ENCODE measurements at regions not wholly inside any gene's neighbourhood (a gene's known extent, or its start where the extent isn't known, plus 50 kb on each side); places are given as distances from the start of the nearest gene placed in this dataset.

DNA sequence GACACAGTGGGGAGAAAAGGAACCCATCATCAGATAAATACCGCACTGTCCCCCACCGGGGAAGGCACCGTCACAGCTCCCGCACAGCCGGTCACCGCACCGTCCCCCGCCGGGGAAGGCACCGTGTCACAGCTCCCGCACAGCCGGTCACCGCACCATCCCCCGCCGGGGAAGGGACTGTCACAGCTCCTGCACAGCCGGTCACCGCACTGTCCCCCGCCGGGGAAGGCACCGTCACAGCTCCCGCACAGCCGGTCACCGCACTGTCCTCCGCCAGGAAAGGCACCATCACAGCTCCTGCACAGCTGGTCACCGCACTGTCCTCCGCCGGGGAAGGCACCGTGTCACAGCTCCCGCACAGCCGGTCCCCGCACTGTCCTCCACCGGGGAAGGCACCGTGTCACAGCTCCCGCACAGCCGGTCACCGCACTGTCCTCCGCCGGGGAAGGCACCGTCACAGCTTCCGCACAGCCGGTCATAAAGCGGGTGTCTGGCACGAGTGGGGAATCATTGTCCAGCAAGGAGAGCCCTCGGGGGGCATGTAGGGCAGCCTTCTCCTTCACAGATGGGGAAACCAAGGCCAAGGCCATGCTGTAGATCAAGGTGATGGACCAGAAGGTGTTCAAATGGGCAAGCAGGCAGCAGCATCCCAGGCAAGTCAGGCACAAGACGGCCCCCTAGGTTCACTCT lies 280.1 kb downstream of the NPHP4 start:
- no peak for DNase-seq

GRCh38 chr1:5711079-5711478 lies 281.1 kb downstream of the NPHP4 start:
- DNase-seq: no peak

DNA sequence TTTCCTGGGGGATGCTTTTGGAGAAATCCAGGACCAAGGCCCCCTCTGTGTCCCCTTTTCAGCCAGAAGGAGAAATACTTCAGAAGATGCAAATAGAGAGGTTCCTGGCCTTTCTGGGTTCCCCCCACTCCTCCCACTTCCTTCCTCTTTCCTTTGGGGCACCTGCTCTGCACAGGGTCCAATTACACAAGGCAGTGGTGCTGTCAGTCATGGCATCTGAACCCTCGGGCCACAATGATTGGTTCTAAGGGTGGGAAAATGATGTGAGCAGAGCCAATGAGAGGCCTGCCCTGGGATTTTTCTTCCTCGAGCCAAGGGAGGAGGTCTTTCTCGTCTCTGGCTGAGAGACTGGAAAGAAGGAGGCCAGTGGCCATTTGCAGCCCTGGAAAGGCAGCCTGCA lies 282.2 kb downstream of the NPHP4 start:
- no peak for DNase-seq

GRCh38 chr1:5709461-5709975 lies 282.7 kb downstream of the NPHP4 start:
- DNase-seq: no peak

- no peak for DNase-seq
Observed at GRCh38 chr1:5708346-5709245, 283.6 kb downstream of the NPHP4 start.

- DNase-seq: no peak
Observed at GRCh38 chr1:5707566-5708345, 284.5 kb downstream of the NPHP4 start.

- no peak for DNase-seq
Observed at GRCh38 chr1:5706239-5706638, 286.0 kb downstream of the NPHP4 start.

DNA sequence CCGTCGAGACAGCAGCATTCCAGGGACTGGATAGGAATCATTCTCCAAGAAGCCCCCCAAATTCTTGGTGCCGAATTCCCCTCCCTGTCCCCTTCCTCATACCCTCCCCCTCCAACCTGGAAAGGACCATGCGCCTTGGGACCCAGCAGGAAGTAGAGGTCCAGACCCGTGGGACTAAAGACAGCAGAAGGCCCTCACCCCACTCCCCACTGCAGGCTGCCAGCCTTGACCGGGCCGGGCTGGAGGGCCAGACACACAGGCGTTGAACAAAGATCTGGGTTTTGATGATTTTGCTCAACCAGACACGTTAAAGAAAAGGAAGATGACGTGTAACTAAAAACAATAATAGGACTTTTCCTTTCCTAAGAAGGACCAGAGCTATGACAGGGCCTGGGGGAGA lies 286.5 kb downstream of the NPHP4 start:
- no peak for DNase-seq

DNA sequence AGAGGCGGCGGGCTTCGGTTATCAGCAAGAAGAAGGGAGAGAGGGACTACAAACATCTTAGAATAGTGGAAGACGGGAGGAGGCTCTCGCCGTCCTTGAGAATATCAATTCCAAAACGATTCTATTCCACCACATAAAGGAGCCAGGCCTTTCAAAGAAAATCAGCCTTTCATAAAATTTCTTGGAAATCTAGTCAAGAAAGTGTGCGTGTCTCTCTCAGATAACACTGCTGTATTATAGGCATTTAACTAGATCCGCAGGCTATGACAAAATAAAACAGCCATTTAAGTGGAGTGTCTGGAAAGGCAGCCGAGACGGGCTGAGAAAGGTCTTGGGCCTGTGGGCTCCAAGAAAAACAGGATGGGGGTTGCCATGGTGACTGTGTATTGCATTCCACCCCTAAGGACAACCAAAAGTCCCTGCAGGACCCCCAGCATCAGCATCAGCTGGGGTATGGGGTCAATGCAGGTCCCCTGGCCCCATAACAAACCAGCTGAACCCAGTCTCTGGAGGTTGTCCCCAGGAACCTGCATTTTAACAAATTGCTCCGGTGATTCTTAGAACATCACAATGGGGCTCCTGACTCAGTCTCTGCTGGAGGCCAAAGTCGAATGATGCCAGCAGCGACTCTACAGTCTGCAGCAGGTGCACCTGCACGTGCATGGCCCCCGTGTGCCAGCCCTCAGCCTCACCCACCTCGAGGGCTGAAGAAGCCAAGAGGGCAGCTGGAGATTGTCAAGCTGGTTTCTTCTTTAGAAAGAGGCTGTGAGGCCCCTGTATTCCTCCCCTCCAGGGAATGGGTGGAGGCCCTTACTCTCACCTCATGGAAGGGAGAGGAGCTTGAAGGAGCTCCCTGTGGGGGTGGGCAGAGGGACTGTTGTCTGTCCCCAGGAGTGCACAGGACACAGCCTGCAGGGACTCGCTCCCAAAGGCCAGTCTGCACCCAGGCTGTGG lies 287.4 kb downstream of the NPHP4 start:
- no peak for DNase-seq

- no peak for DNase-seq
Observed at GRCh38 chr1:5701642-5702041, 290.6 kb downstream of the NPHP4 start.

GRCh38 chr1:5693568-5693967 lies 298.7 kb downstream of the NPHP4 start:
- no peak for DNase-seq

- no peak for DNase-seq
Observed at GRCh38 chr1:5692664-5693063, 299.6 kb downstream of the NPHP4 start.

DNA sequence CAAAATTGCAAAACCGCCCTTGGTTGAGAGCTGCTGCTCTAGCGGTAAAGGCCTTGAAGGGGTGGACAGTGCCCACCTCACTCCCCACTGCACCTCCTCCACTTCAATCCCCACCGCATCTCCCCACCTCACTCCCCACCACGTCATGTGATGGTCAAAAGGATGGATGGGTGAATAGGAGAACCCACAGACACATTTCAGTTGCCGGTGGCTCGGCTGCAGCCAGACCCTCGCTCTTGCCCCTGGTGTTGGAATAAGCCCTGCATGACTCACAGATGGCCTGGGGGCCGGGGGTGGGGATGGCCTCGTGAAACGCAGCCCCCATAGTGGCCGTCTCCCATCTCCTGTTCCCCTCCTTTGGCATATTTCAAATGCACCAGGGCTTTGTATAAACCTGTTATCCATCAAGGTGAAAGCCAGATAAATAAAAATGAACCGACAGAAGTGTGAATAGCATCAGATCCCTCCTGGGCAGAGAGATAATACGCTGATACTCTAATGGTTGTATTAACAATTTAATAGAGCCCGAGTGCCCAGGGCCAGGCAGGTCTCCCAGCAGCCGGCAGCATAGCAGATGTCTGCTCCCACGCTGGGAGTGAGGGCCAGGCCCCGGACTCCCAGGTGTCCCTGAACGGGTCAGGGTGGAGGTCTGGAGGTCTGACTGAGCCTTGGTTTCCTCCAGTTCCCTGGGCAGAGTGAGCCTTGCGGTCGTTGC lies 300.3 kb downstream of the NPHP4 start:
- no peak for DNase-seq

GRCh38 chr1:5690898-5691297 lies 301.3 kb downstream of the NPHP4 start:
- no peak for DNase-seq

DNA sequence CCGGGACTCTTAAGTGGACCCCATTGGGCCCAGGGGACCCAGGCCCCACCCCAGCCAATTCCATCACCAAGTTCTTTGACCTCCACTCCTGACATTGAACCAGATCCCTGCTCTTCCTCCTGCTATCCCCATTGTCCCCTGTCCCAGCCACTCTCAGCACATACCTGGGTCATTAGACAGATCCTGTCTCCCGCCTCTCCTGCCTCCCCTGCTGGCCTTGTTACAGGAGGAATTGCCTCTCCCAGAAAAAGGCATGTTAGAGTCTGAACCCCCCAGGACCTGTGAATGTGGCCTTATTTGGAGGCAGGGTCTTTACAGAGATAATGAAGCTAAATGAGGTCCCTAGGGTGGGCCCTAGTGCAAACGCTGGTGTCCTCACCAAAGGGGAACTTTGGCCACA lies 301.9 kb downstream of the NPHP4 start:
- no peak for DNase-seq

DNA sequence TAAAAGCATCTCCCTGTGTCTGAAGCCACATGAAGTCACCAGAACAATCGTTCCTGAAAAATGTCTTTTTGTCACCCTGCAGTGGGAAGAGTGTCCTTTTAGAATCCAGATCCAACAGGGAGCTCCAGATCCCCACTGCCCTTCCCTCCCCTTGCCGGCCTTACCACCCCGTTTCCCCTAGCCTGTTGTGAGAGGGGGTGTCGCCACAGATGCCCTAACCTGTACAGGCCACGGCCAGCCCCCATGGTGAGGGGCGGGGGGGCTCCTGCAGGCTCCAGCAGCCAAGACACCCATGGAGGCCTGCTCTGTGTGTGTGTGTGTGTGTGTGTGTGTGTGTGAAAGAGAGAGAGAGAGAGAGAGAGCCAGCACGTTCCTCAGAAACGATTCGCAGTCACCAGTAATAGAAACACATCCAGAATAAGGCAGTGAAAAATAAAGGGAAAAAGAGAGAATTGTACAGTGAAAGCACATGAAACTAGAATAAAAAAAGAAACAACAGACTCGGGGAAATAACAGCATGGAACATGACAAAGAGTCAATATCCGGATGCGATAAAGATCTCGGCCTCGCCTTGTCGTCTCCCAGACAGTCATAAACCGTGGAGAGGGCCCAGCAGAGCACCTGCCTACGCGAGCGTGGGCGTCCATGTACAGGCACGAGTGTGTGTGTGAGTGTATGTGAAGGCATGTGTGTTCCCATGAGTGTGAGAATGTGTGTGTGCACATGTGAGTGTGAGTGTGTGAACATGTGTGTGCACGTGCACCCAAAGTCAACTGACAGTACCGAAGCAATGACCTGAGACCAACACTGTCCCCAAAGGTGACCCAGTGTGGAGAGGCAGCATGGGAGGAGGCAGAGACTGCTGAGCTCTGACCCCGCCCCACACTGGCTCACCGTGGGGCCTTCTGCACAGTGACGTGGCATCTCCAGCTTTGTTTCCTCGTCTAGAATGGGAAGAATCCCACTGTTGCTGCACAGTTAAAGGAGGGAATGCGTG lies 303.8 kb downstream of the NPHP4 start:
- DNase-seq: peak; percentile 3 to 14

DNA sequence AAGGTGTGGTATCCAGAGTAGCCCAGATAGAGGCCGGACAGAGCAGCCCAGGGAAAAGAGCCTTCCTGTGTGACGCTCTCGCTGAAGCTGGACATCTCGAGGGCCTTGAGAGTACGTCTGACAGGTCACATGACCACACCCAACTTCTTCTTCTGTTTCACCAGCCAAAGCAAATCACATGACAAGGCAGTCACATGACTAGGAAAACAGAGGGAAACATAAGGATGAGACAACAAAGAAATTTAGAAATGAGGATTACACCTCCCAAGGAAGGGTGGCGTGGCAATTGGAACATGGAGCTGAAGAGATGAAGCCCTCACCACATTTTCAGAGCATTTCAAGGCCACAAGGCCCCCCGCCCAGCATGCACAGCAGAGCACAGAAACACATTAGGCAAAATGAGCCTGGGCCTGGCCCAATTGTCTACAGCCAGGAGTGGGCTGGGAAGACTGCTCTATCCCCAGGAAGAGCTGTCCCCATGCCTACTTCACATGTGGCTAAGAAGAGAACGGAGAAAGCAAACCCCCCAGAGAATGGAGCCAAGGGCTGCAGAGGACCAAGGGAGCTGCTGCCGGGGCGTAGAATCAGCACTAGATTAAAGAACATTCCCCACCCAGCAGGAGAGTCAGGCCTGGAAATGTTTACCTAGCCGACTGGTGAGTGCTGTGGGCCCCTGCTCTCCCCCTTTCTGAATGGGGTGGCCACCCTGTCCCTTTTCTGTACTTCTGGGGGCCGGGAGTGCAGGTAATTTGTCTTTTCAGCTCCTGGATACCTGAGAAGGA lies 305.1 kb downstream of the NPHP4 start:
- no peak for DNase-seq

- DNase-seq: no peak
Observed at GRCh38 chr1:5686195-5686594, 306.0 kb downstream of the NPHP4 start.

DNA sequence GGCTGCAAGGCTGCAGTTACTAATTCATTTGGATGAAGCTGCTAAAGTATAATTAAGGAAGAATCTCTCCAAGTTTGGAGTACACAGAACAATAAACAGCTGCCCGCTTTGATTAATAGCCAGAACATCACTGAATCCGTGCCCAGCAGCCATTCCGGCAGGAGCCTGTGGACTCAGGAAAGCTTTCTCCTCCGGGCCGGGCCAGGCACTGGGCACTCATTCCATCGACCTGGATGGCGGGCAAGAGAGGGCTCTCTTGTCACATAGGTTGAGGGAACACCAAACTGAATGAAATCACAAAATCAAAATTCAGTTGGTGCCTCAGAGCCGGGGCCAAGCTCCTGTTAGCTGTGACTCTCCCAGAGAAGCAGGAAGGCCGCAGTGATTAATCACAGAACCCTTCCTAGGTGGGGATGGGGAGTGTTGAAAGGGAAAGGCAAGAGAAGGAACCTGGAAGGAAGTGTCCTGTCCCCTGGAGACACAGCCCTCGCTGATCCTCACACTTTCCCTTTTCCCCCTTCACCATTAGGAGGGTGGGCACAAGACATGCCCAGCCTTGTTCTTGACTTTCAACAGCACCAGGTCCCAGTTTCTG lies 306.7 kb downstream of the NPHP4 start:
- DNase-seq: no peak

Measured in SHP77 (cell line).